ENCODE measurements at regions not wholly inside any gene's neighbourhood (a gene's known extent, or its start where the extent isn't known, plus 50 kb on each side); places are given as distances from the start of the nearest gene placed in this dataset.

DNA sequence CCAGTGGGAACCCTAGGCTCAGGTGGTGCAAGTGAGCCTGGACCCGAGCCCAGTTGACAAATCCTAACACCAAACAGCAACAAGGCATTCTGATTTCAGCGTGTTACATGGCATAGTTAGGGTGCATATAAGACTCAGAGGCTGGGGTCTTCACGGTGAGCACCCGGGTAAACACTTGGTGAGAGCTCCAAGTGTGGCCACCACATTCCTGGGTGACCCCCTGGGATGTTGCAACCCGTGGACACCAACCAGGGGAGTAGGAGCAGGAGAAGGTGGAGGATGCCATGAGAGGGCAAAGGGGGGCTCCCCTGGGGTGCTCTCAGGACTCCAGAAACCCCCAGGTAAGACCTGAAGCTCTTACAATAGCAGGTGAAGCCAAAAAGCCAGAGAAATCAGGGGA, 69.9 kb upstream of the CDH5 start:
- no peak for DNase-seq
- no peak overlapping the region for H3K4me3 Mint-ChIP-seq
- H3K4me1 Mint-ChIP-seq = no peaks in the 10 kb centered on the region
- 82 to 100% methylated on average over 1 to 5 of the region's 5 CpGs for WGBS, 2 experiments (ENCODE audit: insufficient coverage in 1 of 2, insufficient read length in 1 of 2)
- no peaks in the 10 kb centered on the region for H3K36me3 Mint-ChIP-seq (ENCODE audit: low read depth)
- H3K27ac Mint-ChIP-seq = no peak overlapping the region
- Histone ChIP-seq H3K27ac (ENCODE audit: low read depth, low read length) (no peak overlapping the region), H3K4me1 (ENCODE audit: control insufficient read depth, insufficient read depth, low read length) (no peaks in the 10 kb centered on the region), H3K27me3 (ENCODE audit: control insufficient read depth, insufficient read depth, low read length, poor library complexity, severe bottlenecking) (no peaks in the 10 kb centered on the region), H3K9me3 (ENCODE audit: control insufficient read depth, low read length) (no peaks in the 10 kb centered on the region), H3K4me3 (ENCODE audit: low read length) (no peak overlapping the region), H3K36me3 (ENCODE audit: control insufficient read depth, insufficient read depth, low read length) (no peaks in the 10 kb centered on the region), H3K9ac (ENCODE audit: extremely low read depth, low read length, poor library complexity, severe bottlenecking) (no peak overlapping the region)
- TF ChIP-seq, protein P1, sequence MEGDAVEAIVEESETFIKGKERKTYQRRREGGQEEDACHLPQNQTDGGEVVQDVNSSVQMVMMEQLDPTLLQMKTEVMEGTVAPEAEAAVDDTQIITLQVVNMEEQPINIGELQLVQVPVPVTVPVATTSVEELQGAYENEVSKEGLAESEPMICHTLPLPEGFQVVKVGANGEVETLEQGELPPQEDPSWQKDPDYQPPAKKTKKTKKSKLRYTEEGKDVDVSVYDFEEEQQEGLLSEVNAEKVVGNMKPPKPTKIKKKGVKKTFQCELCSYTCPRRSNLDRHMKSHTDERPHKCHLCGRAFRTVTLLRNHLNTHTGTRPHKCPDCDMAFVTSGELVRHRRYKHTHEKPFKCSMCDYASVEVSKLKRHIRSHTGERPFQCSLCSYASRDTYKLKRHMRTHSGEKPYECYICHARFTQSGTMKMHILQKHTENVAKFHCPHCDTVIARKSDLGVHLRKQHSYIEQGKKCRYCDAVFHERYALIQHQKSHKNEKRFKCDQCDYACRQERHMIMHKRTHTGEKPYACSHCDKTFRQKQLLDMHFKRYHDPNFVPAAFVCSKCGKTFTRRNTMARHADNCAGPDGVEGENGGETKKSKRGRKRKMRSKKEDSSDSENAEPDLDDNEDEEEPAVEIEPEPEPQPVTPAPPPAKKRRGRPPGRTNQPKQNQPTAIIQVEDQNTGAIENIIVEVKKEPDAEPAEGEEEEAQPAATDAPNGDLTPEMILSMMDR (conservative IDR thresholded peaks at IDR 0.05) = no peak
- peaks cover 19% of the 10 kb centered on the region for H3K27me3 Mint-ChIP-seq (ENCODE audit: insufficient read depth)
- H3K9me3 Mint-ChIP-seq = no peaks in the 10 kb centered on the region

GRCh38 chr16:66295761-66296546, 70.5 kb upstream of the CDH5 start:
- Mint-ChIP-seq H3K4me1 (no peaks in the 10 kb centered on the region), H3K9me3 (no peaks in the 10 kb centered on the region), H3K27me3 (ENCODE audit: insufficient read depth) (peaks cover 19% of the 10 kb centered on the region), H3K27ac (no peak overlapping the region), H3K4me3 (no peak overlapping the region), H3K36me3 (ENCODE audit: low read depth) (no peaks in the 10 kb centered on the region)
- no peak overlapping the region for H3K4me3 ChIP-seq (ENCODE audit: low read length)
- 80 to 92% methylated on average over 1 to 4 of the region's 4 CpGs for WGBS, 2 experiments (ENCODE audit: insufficient coverage in 1 of 2, insufficient read length in 1 of 2)
- no peak overlapping the region for H3K27ac ChIP-seq (ENCODE audit: low read depth, low read length)
- H3K9ac ChIP-seq (ENCODE audit: extremely low read depth, low read length, poor library complexity, severe bottlenecking) = no peak overlapping the region
- H3K36me3 ChIP-seq (ENCODE audit: control insufficient read depth, insufficient read depth, low read length) = no peaks in the 10 kb centered on the region
- TF ChIP-seq, protein P1 (conservative IDR thresholded peaks at IDR 0.05) = no peak
- no peaks in the 10 kb centered on the region for H3K4me1 ChIP-seq (ENCODE audit: control insufficient read depth, insufficient read depth, low read length)
- no peaks in the 10 kb centered on the region for H3K9me3 ChIP-seq (ENCODE audit: control insufficient read depth, low read length)
- peak; percentile 32 for DNase-seq
- no peaks in the 10 kb centered on the region for H3K27me3 ChIP-seq (ENCODE audit: control insufficient read depth, insufficient read depth, low read length, poor library complexity, severe bottlenecking)

GRCh38 chr16:66295213-66295612, 71.3 kb upstream of the CDH5 start:
- no peaks in the 10 kb centered on the region for H3K27me3 ChIP-seq (ENCODE audit: control insufficient read depth, insufficient read depth, low read length, poor library complexity, severe bottlenecking)
- Mint-ChIP-seq H3K27ac (no peak overlapping the region), H3K27me3 (ENCODE audit: insufficient read depth) (peaks cover 19% of the 10 kb centered on the region), H3K9me3 (no peaks in the 10 kb centered on the region), H3K36me3 (ENCODE audit: low read depth) (no peaks in the 10 kb centered on the region), H3K4me1 (no peaks in the 10 kb centered on the region), H3K4me3 (no peak overlapping the region)
- no peaks in the 10 kb centered on the region for H3K9me3 ChIP-seq (ENCODE audit: control insufficient read depth, low read length)
- no peaks in the 10 kb centered on the region for H3K4me1 ChIP-seq (ENCODE audit: control insufficient read depth, insufficient read depth, low read length)
- TF ChIP-seq, protein P1 (conservative IDR thresholded peaks at IDR 0.05) = no peak
- no peak overlapping the region for H3K9ac ChIP-seq (ENCODE audit: extremely low read depth, low read length, poor library complexity, severe bottlenecking)
- H3K27ac ChIP-seq (ENCODE audit: low read depth, low read length) = no peak overlapping the region
- DNase-seq = peak; percentile 25
- H3K4me3 ChIP-seq (ENCODE audit: low read length) = no peak overlapping the region
- WGBS, 2 experiments (ENCODE audit: insufficient coverage in 1 of 2, insufficient read length in 1 of 2) = 86 to 89% methylated on average over 5 to 6 of the region's 6 CpGs
- H3K36me3 ChIP-seq (ENCODE audit: control insufficient read depth, insufficient read depth, low read length) = no peaks in the 10 kb centered on the region

Measured in endodermal cell (in vitro differentiated cells).